Inferior parietal cortex (tissue), 1 donor: ENCODE measurements at regions not wholly inside any gene's neighbourhood (a gene's known extent, or its start where the extent isn't known, plus 50 kb on each side); places are given as distances from the start of the nearest gene placed in this dataset.
"Not testable (repeated sequence)": the region's sequence is repeated elsewhere in the genome, so short reads cannot be mapped to it uniquely, and the experiment has no call there.

Experiments used
- DNase-seq: peaks from one replicate; pipeline ENCODE4 v3.0.0-alpha.2; 2016; ENCODE audit errors: extremely low spot score

DNA sequence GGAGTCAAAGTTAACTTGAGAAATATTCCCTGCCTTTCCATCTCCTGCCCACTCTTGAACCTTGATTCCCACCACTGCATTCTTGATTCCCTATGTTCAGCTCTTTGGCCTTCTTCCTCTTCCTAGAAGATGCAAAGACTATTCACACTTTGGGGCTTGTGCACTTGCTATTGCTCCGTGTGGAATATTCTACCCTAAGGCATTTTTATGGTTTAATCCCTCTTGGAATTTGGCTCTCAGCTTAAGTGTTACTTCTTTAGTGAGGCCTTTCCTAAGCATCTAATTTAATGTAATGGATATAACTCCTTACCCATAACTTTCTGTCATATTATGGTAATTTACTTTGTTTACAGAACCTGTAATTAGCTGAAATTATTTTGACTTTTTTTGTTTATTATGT is 318.9 kb upstream of the COL8A1 start:
- no peak for DNase-seq

DNA sequence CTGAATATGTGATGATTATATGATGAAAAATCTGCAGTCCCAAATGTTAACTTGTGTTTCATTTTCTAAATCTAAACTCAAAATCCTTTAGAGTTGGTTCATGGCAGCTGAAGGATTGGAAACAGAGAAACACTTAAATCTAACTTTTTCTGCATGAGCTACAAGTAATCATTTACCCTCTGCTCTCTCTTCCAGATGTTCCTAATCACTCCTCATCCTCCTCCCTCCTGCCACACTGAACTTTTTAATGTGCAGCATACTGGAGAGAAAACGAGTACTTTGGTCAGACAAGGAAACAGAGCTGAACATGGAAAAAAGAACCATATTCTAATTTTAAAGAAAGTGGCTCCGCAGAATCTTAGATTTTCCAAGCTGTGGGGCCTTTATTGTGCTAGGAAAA is 321.2 kb upstream of the COL8A1 start:
- no peak for DNase-seq

DNA sequence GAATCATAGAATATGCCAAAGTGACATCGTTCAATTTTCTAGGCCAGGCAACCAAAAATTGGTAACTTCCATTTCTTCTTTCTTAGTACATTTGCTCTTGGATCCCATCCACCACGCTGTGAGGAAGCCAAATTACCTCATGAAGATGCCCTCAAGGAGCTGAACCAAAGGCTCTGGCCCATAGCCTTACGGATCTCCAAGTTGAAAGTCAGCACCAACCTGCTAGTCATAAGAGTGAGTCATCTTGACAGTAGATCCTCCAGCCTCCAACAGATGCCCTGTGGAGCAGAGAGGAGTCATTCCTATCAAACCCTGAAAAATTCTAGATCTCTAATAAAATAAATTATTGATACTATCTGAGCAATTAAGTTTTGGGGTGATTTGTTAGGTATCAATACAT is 322.5 kb upstream of the COL8A1 start:
- no peak for DNase-seq

DNA sequence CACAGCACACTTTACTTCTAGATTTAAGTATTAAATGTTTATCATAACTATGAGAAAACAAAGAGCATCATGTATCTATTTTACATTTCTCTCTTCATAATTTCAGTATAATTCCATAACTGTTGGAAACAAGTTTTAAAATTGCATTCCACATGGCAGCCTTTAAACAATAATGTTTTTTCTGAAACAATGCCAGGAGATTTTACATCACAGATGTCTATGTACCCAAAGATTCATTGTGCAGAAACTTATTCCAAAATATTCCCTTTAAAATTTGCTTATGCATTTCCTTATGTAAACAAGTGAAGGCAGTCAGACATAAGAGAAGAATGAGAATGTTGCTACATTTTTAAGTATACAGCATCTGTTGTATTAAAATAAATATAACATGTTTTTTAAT is 324.9 kb upstream of the COL8A1 start:
- no peak for DNase-seq

DNA sequence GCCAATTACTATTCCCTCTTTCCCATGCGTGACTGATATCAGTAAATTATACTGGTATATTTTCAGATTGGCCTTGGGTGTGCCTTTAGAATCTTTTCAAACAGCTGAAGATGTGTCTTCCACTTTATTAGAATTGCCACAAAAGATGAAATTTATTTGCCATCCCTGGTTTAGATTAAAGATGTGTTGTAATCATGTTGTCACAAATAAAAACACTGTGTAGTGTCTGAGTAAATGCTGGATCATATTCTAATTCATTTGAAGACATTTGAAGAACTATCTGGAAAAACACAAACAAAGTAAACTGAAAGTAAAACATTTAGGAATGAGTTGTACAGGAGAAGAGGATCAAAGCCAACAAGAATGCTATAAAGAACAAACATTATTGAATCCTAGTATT is 339.7 kb upstream of the COL8A1 start:
- DNase-seq, result no peak

DNA sequence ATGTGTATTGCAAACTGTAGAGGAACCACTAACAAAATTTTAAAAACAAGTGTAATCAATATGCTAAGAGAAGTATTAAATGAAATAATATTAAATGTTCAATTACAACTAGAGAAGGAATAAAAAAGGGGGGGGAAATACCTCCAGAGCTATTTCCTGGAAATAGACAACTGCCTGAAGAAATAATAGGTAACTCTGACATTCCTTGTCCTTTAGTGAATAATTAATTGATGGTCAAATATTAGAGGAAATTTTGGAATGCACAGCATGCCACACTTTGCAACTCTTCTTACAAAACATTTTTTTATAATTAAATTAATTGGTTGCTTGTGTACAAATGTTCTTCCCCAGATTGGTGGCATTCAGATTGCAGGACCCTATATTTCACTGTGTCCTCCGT is 342.6 kb upstream of the COL8A1 start:
- DNase-seq, result no peak

DNA sequence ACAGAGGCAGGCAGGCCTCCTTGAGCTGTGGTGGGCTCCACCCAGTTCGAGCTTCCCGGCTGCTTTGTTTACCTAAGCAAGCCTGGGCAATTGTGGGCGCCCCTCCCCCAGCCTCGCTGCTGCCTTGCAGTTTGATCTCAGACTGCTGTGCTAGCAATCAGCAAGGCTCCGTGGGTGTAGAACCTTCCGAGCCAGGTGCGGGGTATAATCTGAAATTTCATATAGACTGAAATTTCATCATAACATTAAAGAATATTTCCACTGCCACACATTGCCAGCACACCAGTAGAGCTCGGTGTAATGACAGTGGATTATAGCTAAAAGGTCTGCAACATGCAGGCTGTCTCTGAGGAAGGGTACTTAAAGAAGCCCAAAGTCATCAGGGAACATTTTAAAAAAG is 344.3 kb upstream of the COL8A1 start:
- DNase-seq, result not testable (repeated sequence)

DNA sequence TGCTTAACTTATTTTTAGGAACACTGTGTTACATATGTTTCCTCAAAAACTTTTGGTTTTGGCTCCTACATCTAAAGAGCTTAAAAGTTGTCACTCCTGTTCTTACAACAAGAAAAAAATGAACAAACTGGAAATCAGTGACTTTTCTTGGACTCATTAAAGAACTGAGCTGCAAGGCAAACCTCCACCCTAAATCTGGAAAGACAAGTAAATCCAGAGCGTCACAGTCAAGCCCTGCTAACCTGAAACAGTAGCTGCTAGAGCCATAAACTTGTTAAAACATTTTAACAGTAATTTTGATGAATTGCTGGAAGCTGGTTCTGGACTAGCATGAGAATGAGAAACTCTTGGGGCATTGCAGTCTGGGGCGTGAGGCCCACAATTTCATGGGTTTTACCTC is 350.5 kb upstream of the COL8A1 start:
- DNase-seq, result no peak

DNA sequence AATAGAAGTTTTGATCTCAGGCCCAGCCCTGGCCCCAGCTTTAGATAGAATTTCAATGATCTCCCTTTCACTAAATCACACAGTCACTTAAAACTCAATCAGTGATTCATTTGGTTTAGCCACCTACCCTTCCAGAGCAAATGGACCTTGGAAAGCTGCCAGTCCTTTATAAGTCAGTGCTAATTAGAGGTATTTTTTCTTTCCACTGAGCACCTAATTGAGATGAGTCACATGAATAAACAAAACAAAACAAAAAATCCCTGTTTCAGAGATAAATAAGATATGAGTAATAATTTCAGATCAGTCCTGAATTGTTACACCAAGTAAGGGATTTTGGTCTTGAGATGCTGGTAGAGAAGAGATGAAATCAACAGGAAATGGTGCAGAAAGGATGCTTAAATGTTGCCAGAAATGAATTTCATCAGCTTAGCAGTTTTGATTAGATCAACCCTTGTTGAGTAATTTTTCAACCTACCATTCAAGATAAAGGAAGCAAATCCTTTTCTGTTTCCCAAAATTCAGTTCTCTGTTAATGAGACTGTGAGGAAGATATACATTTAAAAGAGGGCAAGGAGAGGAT is 352.0 kb upstream of the COL8A1 start:
- DNase-seq, result no peak

DNA sequence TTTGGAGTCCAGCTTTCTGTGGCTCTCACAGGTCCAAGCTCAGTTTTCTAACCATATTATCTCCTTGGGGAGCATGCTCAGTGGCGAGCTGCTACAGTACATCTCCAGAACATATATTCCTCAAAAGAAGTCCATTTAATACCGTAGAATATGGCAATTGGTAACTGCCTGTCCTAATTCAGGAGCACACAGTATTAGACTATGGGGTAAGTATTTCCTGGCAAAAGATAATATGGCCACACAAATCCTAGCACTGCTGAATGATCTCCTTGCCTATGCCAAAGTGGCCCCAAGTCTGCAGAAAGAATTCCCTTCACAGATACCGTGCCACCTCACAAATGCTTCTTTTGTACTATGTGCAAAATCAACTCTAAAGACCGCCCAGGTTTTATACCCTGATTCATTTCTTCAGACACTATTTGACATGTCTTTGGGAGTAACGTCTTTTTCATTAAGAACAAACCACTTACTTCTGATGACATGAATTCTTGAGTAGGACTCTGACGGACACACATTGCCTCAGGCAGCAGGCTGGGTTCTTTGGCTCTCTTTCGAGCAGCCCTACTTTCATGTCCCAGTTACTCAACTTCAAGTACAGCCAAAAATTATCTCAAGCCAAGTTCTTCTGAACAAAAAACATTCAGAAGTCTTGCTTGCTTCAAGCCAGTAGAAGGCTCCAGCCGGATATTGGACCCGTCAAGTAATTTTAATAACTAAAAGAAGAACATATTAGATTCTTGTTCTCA is 368.3 kb upstream of the DCBLD2 start:
- DNase-seq, result no peak

DNA sequence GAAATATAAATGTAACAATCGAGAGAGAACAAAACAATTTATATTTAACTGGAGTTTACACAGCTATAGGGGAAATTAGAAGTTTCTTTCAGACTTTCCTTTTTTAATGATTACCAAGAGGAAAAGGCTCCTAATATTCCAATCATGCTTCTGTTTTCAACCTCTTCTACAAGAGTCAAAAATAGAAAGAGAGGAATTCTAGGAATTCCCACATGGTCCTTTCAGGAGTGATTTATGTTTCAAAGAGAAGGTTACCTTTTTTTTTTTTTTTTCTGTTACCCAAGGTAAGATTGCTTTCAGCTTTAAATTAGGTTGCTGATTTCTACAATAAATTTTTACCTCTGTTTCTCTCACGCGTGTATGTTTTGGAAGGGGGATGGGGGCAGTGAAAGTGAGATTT is 355.3 kb upstream of the DCBLD2 start:
- DNase-seq, result no peak

DNA sequence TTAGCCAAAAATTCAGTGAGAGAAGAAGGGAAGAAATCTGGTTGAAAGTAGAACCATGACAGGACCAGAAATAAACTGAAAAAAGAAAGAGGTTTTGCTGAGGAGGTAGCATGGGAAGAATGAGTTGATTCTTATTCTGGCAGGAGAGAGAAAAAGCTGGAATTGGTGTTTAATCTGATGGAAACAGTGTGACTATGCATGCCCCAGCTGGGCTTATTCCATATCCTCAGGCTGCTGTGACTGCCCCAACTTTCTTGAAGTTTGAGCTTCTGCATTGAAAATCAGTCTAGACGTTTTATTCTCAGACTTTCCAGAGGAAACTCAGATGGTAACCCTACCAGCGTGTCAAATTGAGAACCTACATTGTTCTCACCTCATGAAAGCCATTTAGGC is 352.5 kb upstream of the DCBLD2 start:
- DNase-seq, result no peak

DNA sequence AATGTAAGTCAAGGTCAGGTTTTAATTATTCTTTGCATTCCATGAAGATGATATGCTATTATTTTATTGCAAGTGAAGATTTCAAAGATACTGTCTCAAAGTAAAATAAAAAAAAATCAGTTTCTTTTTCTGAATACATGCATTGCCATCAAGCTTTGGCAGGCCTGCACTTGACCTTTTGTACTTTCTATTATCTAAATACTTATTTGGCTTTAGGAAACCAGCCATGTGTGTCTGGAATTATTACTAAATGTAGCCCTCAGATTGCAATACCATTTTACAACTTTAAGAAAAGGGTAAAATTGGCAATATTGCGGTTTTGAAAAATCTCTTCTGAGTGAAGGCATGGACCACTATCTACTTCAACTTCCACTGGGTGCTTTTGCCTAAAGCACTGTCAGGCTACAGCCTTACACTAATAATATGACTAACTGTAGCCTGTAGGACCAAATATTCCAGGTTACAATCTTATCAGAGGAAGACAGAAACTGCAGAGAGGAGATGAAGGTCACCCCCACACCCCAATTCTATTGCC is 349.4 kb upstream of the DCBLD2 start:
- no peak for DNase-seq

DNA sequence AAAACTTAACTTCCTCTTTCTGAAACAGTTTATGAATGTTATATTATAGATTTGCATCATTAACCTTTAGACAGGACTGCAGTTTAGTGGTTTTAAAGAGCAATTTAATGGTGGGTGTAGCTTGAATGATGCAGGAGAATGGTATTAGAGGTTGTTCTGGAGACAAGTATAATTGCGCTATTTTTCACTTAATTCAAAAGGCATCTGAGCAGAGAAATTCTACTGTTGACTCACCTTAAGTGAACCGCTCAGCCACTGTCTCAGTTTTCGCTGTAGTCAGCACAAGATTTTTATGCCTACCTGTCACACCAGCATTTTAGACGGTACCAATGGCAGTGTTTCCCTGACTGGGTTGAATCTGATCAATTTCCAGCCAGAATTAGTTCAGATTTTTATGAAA is 348.8 kb upstream of the DCBLD2 start:
- no peak for DNase-seq

DNA sequence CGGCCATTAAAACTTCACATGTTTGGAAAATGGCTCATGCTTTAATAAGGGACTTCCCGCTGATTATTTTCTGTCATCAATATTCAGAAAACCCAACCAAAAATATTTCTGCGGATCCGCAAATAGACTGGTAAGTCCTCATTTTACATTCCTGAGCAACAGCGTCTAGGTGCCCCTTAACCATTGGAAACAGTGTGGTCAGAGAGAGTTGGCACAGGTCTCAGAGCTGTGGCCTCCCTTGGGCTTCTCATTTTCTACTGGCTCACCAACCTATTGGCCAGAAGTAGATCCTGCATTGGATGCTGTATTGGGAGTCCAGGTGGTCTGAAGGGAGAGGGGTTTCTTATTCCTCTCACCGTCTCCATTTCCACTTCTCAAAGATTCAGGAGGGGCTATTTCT is 348.1 kb upstream of the DCBLD2 start:
- no peak for DNase-seq

DNA sequence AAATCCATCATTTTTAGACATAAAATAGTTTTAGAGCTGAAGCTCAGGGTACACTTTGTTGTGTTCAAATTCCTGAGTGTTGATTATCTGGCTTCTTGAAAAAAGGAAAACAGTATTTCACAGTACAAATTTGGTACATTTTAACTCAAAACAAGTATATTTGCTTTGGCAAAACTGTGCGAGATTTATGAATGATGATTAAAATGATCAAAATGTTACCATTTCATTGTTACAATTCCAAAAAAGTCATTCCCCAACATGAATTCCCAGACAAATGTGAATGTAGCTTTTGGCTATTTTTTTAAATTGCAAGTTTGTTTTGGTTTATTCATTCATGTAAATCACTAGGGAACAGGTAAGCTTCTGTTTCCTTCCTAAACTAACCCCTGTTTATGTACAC is 347.4 kb upstream of the DCBLD2 start:
- no peak for DNase-seq

DNA sequence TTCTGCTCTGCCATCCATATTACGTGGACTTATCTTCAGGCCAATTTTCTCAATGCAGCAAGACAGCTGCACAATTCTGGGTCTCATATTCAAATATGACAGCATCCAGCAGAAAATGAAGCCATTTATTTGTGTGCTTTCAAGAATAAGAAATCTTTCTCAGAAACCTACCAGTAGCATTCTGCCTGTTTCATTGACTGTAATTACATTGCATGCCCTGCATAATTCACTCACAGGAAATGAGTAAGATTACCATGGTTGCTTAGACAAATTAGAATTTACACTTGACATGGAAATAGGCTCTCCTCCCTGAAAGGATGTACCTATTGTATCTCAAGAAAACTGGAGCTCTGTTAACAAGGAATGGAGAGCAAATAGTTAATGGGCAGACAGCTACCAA is 346.6 kb upstream of the DCBLD2 start:
- DNase-seq, result no peak

DNA sequence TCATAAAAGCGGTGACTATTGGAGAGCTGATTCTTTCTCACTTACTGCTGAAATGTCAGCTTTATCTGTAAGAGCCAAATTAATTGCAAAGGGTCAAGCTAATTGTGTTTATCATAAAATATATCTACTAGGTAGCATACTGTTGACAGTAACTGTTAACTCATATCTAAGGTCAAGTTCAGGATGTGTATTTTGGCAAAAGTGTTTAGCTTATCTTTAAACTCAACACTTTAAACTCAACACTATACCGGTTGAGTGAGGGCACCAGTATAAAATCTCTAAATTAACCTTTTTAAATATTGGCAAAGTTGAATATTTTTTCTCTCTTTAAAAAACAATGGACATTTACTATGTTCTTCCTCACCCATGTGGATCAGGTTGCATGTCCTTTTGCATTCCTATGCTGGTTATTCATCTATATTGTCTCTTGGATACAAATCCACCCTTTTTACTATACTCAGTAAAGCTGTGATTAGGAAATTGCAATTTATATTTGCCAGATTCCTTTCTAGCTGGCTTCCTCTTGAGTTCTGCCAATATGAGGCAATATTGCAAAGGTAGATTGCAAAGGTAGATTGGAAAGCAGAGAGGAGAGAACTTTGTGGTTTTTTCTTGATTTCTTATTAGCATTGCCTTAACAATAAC is 344.6 kb upstream of the DCBLD2 start:
- no peak for DNase-seq

DNA sequence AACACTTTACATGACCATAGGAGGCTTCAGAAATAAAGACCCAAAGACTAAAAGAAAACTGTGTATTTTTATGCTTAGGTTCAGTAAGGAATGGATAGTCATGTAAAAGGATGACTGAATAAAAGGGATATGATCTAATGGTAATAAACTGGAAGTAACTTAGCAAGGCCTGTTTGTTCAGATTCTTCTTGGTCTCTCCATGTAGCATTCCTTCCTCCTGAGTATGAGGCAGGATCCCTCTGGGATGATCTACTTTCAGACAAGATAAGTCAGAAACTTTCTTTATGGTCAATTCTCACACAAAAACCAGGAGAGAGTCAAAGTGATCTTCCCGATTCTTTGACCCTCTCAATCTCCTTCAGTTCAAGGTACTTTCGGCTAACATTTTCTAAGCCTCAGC is 340.8 kb upstream of the DCBLD2 start:
- DNase-seq, result no peak

DNA sequence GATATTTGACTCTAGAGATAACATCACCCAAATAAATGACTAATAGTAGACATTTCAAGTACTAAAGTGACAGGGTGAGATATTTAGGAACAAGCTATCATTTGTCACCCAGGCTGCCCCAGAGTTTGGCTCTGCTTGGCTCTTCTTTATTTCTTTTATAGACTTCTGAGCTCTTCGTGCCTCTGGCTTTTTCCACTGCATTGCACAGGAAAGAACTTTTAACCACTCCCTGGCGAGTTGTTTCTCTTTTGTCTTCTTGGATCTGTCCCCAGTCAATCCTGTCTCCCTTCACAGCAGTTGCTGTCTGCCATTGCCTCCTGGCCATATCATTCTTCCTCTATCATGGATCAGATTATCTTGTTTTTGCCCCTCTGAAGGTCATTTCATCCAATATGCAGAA is 339.2 kb upstream of the DCBLD2 start:
- DNase-seq, result no peak

DNA sequence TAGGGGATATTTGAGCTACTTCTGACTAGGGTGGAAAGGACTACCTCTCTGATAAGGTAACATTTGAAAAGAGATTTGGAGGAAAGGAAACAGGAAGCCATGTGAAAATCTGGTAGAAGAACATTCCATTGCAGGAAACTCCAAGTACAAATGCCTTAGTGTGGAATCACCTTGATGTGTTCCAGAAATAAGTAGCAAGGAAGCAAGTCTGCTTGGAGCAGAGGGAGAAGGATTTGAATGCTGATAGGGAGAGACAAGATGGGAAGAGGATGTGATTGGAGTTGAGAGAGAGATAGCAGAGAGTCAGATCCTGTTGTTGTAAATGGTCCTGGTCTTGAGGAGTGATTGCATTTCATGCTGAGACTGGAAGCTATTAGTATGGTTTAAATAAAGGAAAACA is 335.1 kb upstream of the DCBLD2 start:
- no peak for DNase-seq

DNA sequence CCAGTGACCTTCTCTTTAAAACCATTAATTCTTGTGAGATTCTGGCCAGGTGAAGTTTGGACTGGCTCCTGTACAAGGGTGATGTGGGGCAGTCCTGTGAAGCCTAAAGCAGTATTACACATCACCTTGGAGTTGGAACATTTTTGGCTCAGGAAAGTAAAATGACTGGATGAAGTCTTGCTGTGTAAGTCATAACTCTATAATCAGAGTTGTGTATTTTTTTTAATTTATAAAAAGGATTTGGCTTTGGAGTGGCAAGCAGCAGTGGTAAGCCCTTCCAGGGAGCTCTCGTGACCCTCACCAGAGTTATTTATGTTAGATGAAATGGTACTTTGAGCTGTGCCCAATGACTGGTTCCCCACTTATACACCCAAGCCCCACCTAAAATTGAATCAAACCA is 331.2 kb upstream of the DCBLD2 start:
- no peak for DNase-seq

DNA sequence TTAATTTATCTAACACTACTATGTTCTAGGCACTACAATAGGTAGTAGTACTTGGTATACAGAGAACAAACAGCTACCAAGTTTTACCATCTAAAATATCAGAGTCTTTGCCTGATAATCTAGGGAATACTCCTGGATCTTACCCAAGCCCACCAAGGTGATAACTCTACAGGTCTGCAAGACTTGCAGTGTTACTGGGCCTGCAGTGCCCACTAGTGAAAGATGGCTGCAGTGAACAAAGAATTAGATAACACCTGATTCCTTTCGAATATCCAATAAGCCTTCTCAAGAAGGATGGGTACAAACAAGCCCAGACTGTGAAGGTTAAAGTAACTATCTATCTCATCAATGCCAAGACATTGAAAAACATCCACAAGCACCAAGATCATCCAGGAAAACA is 317.0 kb upstream of the DCBLD2 start:
- no peak for DNase-seq
